T-helper 2 cell (primary cell): ENCODE measurements at regions not wholly inside any gene's neighbourhood (a gene's known extent, or its start where the extent isn't known, plus 50 kb on each side); places are given as distances from the start of the nearest gene placed in this dataset.

Experiments used
- DNase-seq, 5 experiments: peaks; one replicate each; pipeline versions ENCODE4 v3.0.0 to v3.0.0-alpha.2; 2012 to 2022

DNA sequence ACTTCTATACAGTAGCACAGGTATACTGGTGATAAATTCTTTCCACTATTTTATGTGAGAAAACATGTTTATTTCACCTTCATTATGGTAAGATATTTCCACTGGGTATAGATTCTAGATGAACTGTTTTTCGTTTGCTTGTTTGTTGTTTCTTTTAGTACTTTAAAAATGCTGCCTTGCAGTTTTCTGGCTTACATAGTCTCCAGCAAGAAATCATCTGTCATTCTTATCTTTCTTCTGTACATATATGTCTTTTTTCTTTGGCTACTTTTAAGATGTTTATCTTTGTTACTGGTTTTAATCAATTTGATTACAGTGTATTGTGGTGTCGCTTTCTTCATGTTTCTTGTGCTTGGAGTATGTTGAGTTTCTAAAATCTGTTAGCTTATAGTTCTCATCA lies 333.3 kb upstream of the HTR2A start:
- no peak for DNase-seq

DNA sequence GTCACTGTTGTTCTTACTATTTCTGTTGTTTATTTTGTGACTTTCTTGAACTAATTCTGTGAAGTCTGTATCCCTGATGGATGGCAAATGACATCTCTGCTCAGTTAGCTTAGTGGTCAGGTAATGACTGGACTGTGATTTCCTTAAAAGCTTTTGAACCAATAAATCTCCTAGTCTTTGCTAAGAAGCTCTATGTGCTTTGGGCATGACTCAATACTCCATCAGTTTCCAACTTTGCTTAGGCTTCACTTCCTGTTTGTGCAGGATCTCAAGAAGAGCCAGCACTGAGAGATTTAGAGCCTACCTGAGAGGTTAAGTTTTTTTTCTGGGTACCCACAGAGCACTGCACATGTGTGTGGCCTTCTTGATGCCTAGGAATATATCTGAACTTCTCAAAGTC lies 329.7 kb upstream of the HTR2A start:
- DNase-seq, result no peak

- DNase-seq, result no peak
Measured at GRCh38 chr13:47220453-47221140, 323.7 kb upstream of the HTR2A start.

DNA sequence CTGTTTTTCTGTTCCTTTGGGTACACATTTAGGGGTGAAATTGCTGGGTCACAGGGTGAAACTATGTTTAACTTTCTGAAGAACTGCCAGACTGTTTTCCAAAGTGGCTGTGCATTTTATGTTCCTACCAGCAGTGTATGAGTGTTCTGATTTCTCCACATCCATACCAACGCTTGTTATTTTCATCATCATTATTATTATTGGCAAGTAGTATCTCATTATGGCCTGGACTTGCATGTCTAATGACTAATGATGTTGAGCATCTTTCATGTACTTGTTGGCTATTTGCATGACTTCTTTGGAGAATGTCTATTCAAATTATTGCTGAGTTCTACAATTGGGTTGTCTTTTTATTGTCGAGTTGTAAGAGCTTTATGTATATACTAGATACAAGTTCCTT lies 321.8 kb upstream of the HTR2A start:
- DNase-seq, result no peak

GRCh38 chr13:47216176-47216822 lies 319.4 kb upstream of the HTR2A start:
- no peak for DNase-seq

GRCh38 chr13:47215736-47216135 lies 318.9 kb upstream of the HTR2A start:
- no peak for DNase-seq

- no peak for DNase-seq
Measured at GRCh38 chr13:47213047-47213446, 316.2 kb upstream of the HTR2A start.

GRCh38 chr13:47211106-47211505 lies 314.3 kb upstream of the HTR2A start:
- no peak for DNase-seq

- no peak for DNase-seq
Measured at GRCh38 chr13:47206111-47206510, 309.3 kb upstream of the HTR2A start.

DNA sequence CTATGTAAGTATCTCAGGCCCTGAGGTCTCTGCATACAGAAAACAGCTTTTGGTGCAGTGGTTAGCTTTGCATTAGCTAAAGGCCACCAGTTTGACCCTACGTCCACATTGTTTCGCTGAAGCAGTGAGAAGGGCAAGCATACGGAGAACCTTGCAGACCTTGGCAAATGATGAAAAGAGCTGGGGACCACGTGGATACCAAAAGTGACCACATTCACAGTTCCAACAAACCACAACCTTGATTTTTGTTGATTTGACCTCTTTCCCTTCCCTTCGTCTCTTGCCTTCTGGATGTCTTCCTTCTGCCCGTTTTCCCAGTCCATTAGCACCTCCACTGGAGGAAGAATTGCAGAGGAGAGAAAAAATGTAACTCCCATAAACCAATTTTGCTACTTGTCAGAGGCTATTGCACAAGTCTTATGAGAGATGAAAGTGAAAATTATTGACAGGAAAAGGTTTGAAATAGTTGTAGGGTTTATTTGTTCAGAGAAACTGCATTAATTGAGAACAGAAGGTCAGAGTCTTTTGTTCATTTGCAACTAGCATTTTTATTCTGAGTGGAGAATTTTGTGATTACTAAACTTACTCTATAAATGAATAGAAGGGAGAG lies 293.9 kb upstream of the HTR2A start:
- no peak for DNase-seq

GRCh38 chr13:47188802-47189201 lies 291.9 kb upstream of the HTR2A start:
- DNase-seq, result no peak

GRCh38 chr13:47186471-47186870 lies 289.6 kb upstream of the HTR2A start:
- DNase-seq, result no peak

DNA sequence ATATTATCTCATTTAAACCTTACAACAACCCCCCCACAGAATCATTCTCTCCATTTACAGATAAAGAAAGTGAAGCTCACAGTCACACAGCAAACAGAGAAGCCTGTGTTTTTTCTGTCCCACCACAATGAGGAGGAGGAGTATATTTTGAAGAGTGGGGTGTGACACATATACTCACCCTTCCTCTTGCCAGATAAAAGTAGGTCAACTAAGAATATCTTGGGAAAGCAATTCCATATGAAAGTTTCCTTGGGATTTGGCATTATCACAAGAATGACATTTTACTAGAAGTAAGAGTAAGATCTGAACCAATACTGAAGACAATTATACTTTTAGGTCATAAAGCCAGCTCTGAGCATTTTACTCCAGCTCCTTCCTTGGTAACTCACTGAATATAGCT lies 287.5 kb upstream of the HTR2A start:
- DNase-seq, result no peak

DNA sequence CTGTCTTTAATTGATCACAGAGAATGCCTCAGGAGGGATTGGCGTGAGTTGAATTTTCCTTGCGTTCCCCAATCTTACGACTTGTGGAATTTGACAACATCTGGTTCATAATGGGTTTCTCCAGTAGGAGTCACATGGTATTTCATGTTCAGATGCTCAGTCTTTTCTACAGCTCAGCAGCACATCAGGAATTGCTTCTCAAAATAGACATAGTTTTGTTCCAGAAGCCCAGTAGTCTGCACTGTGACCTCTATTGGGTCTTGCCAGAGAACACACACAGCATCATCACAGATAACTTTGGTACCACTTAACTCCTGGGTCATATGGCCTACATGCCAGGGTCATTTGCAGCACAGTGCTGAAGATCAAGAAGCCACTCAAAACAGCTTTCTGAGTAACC lies 282.5 kb upstream of the HTR2A start:
- DNase-seq, result no peak

- no peak for DNase-seq
Measured at GRCh38 chr13:47178090-47178950, 281.5 kb upstream of the HTR2A start.

GRCh38 chr13:47175172-47175866 lies 278.5 kb upstream of the HTR2A start:
- DNase-seq, result no peak

GRCh38 chr13:47170971-47171370 lies 274.1 kb upstream of the HTR2A start:
- DNase-seq, result no peak

GRCh38 chr13:47168618-47169017 lies 271.8 kb upstream of the HTR2A start:
- DNase-seq, result no peak

- no peak for DNase-seq
Measured at GRCh38 chr13:47168066-47168465, 271.2 kb upstream of the HTR2A start.

DNA sequence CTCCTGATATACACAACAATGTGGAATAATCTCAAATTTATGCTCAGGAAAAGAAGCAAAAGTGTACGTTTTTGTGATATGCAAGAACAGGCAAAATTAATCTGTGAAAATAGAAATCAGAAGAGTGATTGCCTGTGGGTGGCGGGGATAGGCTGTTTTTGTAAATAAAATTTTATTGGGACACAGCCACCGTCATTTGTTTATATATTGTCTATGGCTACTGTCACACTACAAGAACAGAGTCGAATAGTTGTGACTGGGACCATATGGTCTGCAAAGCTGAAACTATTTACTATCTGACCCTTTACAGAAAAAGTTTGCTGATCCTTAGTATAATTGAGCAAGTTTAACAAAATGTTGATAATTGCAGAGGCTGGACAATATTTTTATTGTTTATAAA lies 269.5 kb upstream of the HTR2A start:
- DNase-seq, result no peak

DNA sequence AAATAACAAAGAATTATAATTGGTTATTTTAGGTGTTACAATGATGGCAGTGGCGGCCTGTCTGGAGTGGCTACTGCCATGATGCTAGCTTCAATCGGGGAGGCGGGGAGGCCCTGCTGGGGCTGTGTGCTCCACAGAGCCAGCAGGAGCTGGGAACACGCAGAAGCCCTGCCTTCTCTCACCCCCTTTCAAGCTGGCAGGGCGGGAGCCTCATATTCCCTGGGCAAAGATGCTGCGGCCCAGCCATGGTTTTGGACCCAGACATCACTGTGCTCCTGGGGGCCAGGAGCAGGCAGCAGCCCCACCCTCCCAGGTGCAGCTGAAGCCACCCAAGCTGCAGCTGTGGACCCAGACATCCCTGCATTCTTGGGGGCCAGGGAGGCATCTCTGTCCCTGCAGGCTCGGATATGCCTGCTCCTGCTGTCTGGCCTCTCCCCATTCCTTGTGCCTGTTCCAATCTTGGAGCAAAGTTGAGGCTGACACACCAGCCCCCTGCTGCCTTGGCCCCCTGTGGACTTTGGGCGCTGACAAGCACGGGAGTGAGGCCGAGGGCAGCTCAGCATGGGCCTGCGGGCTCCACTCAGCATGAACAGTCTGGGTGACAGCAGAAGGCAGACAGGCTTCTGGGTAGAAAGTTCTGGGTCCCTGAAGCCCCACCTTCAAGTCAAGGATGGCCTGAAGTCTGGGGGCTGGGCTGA lies 263.1 kb upstream of the HTR2A start:
- no peak for DNase-seq

- DNase-seq, result no peak
Measured at GRCh38 chr13:47158593-47158992, 261.7 kb upstream of the HTR2A start.
